ENCODE measurements at regions not wholly inside any gene's neighbourhood (a gene's known extent, or its start where the extent isn't known, plus 50 kb on each side); places are given as distances from the start of the nearest gene placed in this dataset.

GRCh38 chrX:13208281-13208935 lies 111.4 kb downstream of the ATXN3L start:
- WGBS: 84% methylated on average over 3 of the region's 3 CpGs
- no peak overlapping the region for H3K4me3 ChIP-seq
- H3K27me3 ChIP-seq: no peaks in the 10 kb centered on the region
- TF ChIP-seq CTCF (IDR thresholded peaks at IDR 0.05) (no peak), POLR2A (IDR thresholded peaks at IDR 0.05; ENCODE audit: low read depth) (no peak), POLR2AphosphoS5 (IDR thresholded peaks at IDR 0.05) (no peak), EP300 (IDR thresholded peaks at IDR 0.05) (no peak)
- peaks cover 14 to 23% (median 18%) of the 10 kb centered on the region in 4 donors for H3K4me1 ChIP-seq
- no peaks in the 10 kb centered on the region for H3K36me3 ChIP-seq
- no peak overlapping the region for H3K27ac ChIP-seq (replicated peaks in 1 of 4)
- no peaks in the 10 kb centered on the region for H3K9me3 ChIP-seq
- intact Hi-C loops (cut with DNase I): no loop called here
- no peak for DNase-seq (ENCODE audit: extremely low spot score)

GRCh38 chrX:13203271-13203670 lies 116.6 kb downstream of the ATXN3L start:
- H3K36me3 ChIP-seq: no peaks in the 10 kb centered on the region
- no peak overlapping the region for H3K4me3 ChIP-seq
- no peak for TF ChIP-seq POLR2AphosphoS5 (IDR thresholded peaks at IDR 0.05)
- no peak for TF ChIP-seq POLR2A (IDR thresholded peaks at IDR 0.05; ENCODE audit: low read depth)
- 74% methylated on average over 5 of the region's 5 CpGs for WGBS
- no peaks in the 10 kb centered on the region for H3K27me3 ChIP-seq
- no peak for DNase-seq (ENCODE audit: extremely low spot score)
- no peaks in the 10 kb centered on the region for H3K9me3 ChIP-seq
- H3K27ac ChIP-seq (replicated peaks in 1 of 4): no peak overlapping the region
- intact Hi-C loops (cut with DNase I): no loop called here
- peaks cover 0 to 13% (median 7%) of the 10 kb centered on the region in 4 donors for H3K4me1 ChIP-seq

- no peak overlapping the region for H3K27ac ChIP-seq (replicated peaks in 1 of 4)
- no peaks in the 10 kb centered on the region for H3K36me3 ChIP-seq
- no peaks in the 10 kb centered on the region for H3K9me3 ChIP-seq
- intact Hi-C loops (cut with DNase I): no loop called here
- no peak overlapping the region for H3K4me3 ChIP-seq
- TF ChIP-seq CTCF (IDR thresholded peaks at IDR 0.05) (no peak), POLR2A (IDR thresholded peaks at IDR 0.05; ENCODE audit: low read depth) (no peak), EP300 (IDR thresholded peaks at IDR 0.05) (no peak), POLR2AphosphoS5 (IDR thresholded peaks at IDR 0.05) (no peak)
- peaks cover 0 to 13% (median 7%) of the 10 kb centered on the region in 4 donors for H3K4me1 ChIP-seq
- H3K27me3 ChIP-seq: no peaks in the 10 kb centered on the region
- WGBS: 78% methylated on average over 14 of the region's 14 CpGs
- no peak for DNase-seq (ENCODE audit: extremely low spot score)
These were observed 118.1 kb downstream of the ATXN3L start for GRCh38 chrX:13201605-13202219.

- no peak overlapping the region for H3K27ac ChIP-seq (replicated peaks in 1 of 4)
- no peaks in the 10 kb centered on the region for H3K36me3 ChIP-seq
- H3K4me1 ChIP-seq: peaks cover 0 to 10% (median 4%) of the 10 kb centered on the region in 4 donors
- H3K4me3 ChIP-seq: no peak overlapping the region
- 69% methylated on average over 2 of the region's 2 CpGs for WGBS
- no peak for DNase-seq (ENCODE audit: extremely low spot score)
- no peak for TF ChIP-seq POLR2A (IDR thresholded peaks at IDR 0.05; ENCODE audit: low read depth)
- H3K27me3 ChIP-seq: no peaks in the 10 kb centered on the region
- intact Hi-C loops (cut with DNase I): no loop called here
- H3K9me3 ChIP-seq: no peaks in the 10 kb centered on the region
These were observed 119.5 kb downstream of the ATXN3L start for GRCh38 chrX:13200398-13200797.

- H3K4me3 ChIP-seq: no peak overlapping the region
- 76% methylated on average over 3 of the region's 3 CpGs for WGBS
- intact Hi-C loops (cut with DNase I): no loop called here
These were observed 121.1 kb downstream of the ATXN3L start for GRCh38 chrX:13198762-13199064.

More at GRCh38 chrX:13198762-13199064, 121.1 kb downstream of the ATXN3L start:
- Histone ChIP-seq H3K27ac (replicated peaks in 1 of 4) (no peak overlapping the region), H3K4me1 (peaks cover 0 to 10% (median 4%) of the 10 kb centered on the region in 4 donors), H3K9me3 (no peaks in the 10 kb centered on the region), H3K36me3 (no peaks in the 10 kb centered on the region), H3K27me3 (no peaks in the 10 kb centered on the region)
- DNase-seq (ENCODE audit: extremely low spot score): no peak
- no peak for TF ChIP-seq POLR2AphosphoS5 (IDR thresholded peaks at IDR 0.05)
- no peak for TF ChIP-seq CTCF (IDR thresholded peaks at IDR 0.05)
- no peak for TF ChIP-seq POLR2A (IDR thresholded peaks at IDR 0.05; ENCODE audit: low read depth)
- TF ChIP-seq EP300 (IDR thresholded peaks at IDR 0.05): no peak
